ENCODE measurements at regions not wholly inside any gene's neighbourhood (a gene's known extent, or its start where the extent isn't known, plus 50 kb on each side); places are given as distances from the start of the nearest gene placed in this dataset.

- H3K4me3 ChIP-seq = no peak overlapping the region
- intact Hi-C loops (cut with micrococcal nuclease; ENCODE audit: unreplicated experiment) = loop anchor here (5.0 kb wide), 1 partner anchor 115 kb away; no protein-coding TSS in a partner anchor
- H3K9ac ChIP-seq (ENCODE audit: control insufficient read depth, insufficient read depth, low read length) = no peak overlapping the region
- FAIRE-seq (no peak), ATAC-seq (no peak), DNase-seq (ENCODE audit: low read depth, low spot score) (no peak)
- ChIA-PET SMC1A (ENCODE audit: uncharacterized antibody, unreplicated experiment) (interaction anchor here (1.0 to 1.8 kb wide), 2 partner anchors 18 to 23 kb away, joined by 4 to 5 read pairs; no protein-coding TSS in a partner anchor), RAD21 (ENCODE audit: unreplicated experiment) (no interaction called here), CTCF (no interaction called here), POLR2A (no interaction called here)
- BruUV-seq (replicated peaks) = no TSS peak
- H3K36me3 ChIP-seq (ENCODE audit: control insufficient read depth in 2 of 2, insufficient read depth in 2 of 2, low read length in 1 of 2) = no peaks in the 10 kb centered on the region
- in situ Hi-C loops (cut with MboI) = no loop called here
- H3K27me3 ChIP-seq (replicated peaks in 1 of 2; ENCODE audit: control insufficient read depth in 2 of 2, insufficient read depth in 2 of 2, low read length in 1 of 2) = no peaks in the 10 kb centered on the region
- no peaks in the 10 kb centered on the region for H4K20me1 ChIP-seq (ENCODE audit: control insufficient read depth, insufficient read depth)
- no peak overlapping the region for H3K4me2 ChIP-seq (ENCODE audit: control insufficient read depth, insufficient read depth)
- no peak overlapping the region for H3K27ac ChIP-seq (ENCODE audit: control insufficient read depth, insufficient read depth)
- no peaks in the 10 kb centered on the region for H3K4me1 ChIP-seq (ENCODE audit: control insufficient read depth, insufficient read depth, low read length)
- H3K79me2 ChIP-seq (ENCODE audit: control insufficient read depth, insufficient read depth, low read length) = no peaks in the 10 kb centered on the region
- TF ChIP-seq IKZF2 (IDR thresholded peaks at IDR 0.05) (no peak), ASH2L (IDR thresholded peaks at IDR 0.05; ENCODE audit: borderline replicate concordance, low read depth) (no peak), JUND (IDR thresholded peaks at IDR 0.05; ENCODE audit: low read depth, low read length) (no peak), E2F8 (IDR thresholded peaks at IDR 0.05; ENCODE audit: low read depth, partially characterized antibody) (no peak), HDAC6 (IDR thresholded peaks at IDR 0.05; ENCODE audit: unreplicated experiment) (no peak), ZNF274 (IDR thresholded peaks at IDR 0.05; ENCODE audit: insufficient read depth, insufficient read length) (no peak), SUZ12 (IDR thresholded peaks at IDR 0.05; ENCODE audit: unreplicated experiment) (no peak), CBX5 (IDR thresholded peaks at IDR 0.05; ENCODE audit: low read depth) (no peak), ZBTB40 (IDR thresholded peaks at IDR 0.05; ENCODE audit: borderline replicate concordance) (no peak), ATF7 (IDR thresholded peaks at IDR 0.05; ENCODE audit: low read depth) (no peak), CREM (IDR thresholded peaks at IDR 0.05; ENCODE audit: low read depth) (no peak)
- WGBS (ENCODE audit: insufficient coverage, insufficient replicate concordance, low lambda C conversion rate, missing lambda C conversion rate) = 9% methylated on average over 4 of the region's 4 CpGs
- no peak overlapping the region for H2AFZ ChIP-seq (ENCODE audit: control insufficient read depth, low read depth, low read length)
- H3K9me3 ChIP-seq (replicated peaks; ENCODE audit: control insufficient read depth, insufficient read depth, low read length) = no peaks in the 10 kb centered on the region; the same call in 2 of the 3 replicates
Observed at GRCh38 chr2:14422426-14422825, 210.1 kb upstream of the LRATD1 start.
